Osteoblast (primary cell): ENCODE measurements at regions not wholly inside any gene's neighbourhood (a gene's known extent, or its start where the extent isn't known, plus 50 kb on each side); places are given as distances from the start of the nearest gene placed in this dataset.
A peak's percentile ranks its signal among the peaks of the same experiment; 100 is the strongest.
"Not testable (repeated sequence)": the region's sequence is repeated elsewhere in the genome, so short reads cannot be mapped to it uniquely, and the experiment has no call there.

Experiments
- DNase-seq: peaks from one replicate; pipeline ENCODE4 v3.0.0; 2011; ENCODE audit warnings: low spot score, mixed read lengths; ENCODE audit not compliant: insufficient read length; ENCODE audit errors: missing footprints
- H2AFZ ChIP-seq: 2 replicates; pipeline ENCODE4 v1.6.0; 2011; ENCODE audit warnings: mild to moderate bottlenecking, low read length
- H3K27ac ChIP-seq: 2 replicates; pipeline ENCODE4 v1.5.1; 2011; ENCODE audit warnings: mild to moderate bottlenecking, low read depth, low read length, moderate library complexity
- H3K27me3 ChIP-seq: 2 replicates; pipeline ENCODE4 v1.6.0; 2012; ENCODE audit warnings: mild to moderate bottlenecking, control low read depth, inconsistent platforms, low read length, moderate library complexity; ENCODE audit not compliant: insufficient read depth
- H3K36me3 ChIP-seq: 2 replicates; pipeline ENCODE4 v1.5.1; 2011; ENCODE audit warnings: mild to moderate bottlenecking, low read length, control low read depth, moderate library complexity; ENCODE audit not compliant: insufficient read depth
- H3K4me1 ChIP-seq: 2 replicates; pipeline ENCODE4 v1.5.1; 2011; ENCODE audit warnings: mild to moderate bottlenecking, low read length, control low read depth, moderate library complexity; ENCODE audit not compliant: insufficient read depth
- H3K4me2 ChIP-seq: 2 replicates; pipeline ENCODE4 v1.6.0; 2011; ENCODE audit warnings: mild to moderate bottlenecking, low read length; ENCODE audit not compliant: insufficient read depth
- H3K4me3 ChIP-seq: fragments of 200-600 bp; sonication (generic); 3 replicates; pipeline ENCODE4 v1.5.1; 2012; ENCODE audit warnings: mild to moderate bottlenecking, low read length, inconsistent platforms; ENCODE audit not compliant: insufficient read depth
- H3K79me2 ChIP-seq: 2 replicates; pipeline ENCODE4 v1.6.0; 2012; ENCODE audit warnings: mild to moderate bottlenecking, low read length, control low read depth, inconsistent platforms; ENCODE audit not compliant: insufficient read depth
- H3K9me3 ChIP-seq: 2 replicates; pipeline ENCODE4 v1.5.1; 2011; ENCODE audit warnings: low read depth, low read length, control low read depth
- H4K20me1 ChIP-seq: 2 replicates; pipeline ENCODE4 v1.6.0; 2012; ENCODE audit warnings: mild to moderate bottlenecking, low read length, control low read depth; ENCODE audit not compliant: insufficient read depth
- CTCF ChIP-seq: IDR thresholded peaks from 2 replicates; pipeline ENCODE4 v1.5.1; 2011; ENCODE audit warnings: mild to moderate bottlenecking, low read depth, low read length, moderate library complexity; ENCODE audit errors: extremely low read depth

- no peak overlapping the region for H3K4me2 ChIP-seq
These were observed 373.9 kb downstream of the BRD1 start for GRCh38 chr22:49453771-49454170.

GRCh38 chr22:49453019-49453418 is 374.7 kb downstream of the BRD1 start:
- H3K4me2 ChIP-seq, H4K20me1 ChIP-seq, H3K27me3 ChIP-seq, H3K36me3 ChIP-seq, DNase-seq, H3K27ac ChIP-seq, H3K4me1 ChIP-seq, H2AFZ ChIP-seq, H3K79me2 ChIP-seq, H3K9me3 ChIP-seq, H3K4me3 ChIP-seq: not testable (repeated sequence)

More at GRCh38 chr22:49453771-49454170, 373.9 kb downstream of the BRD1 start:
- Histone ChIP-seq H3K27me3 (no peaks in the 10 kb centered on the region), H3K9me3 (no peaks in the 10 kb centered on the region), H3K79me2 (no peaks in the 10 kb centered on the region), H3K4me1 (no peaks in the 10 kb centered on the region), H3K36me3 (no peaks in the 10 kb centered on the region), H4K20me1 (no peaks in the 10 kb centered on the region), H3K27ac (no peak overlapping the region), H2AFZ (no peak overlapping the region), H3K4me3 (no peak overlapping the region)
- TF ChIP-seq CTCF: no peak
- DNase-seq: peak; percentile 55

- Histone ChIP-seq H3K4me3 (no peak overlapping the region), H3K27me3 (no peaks in the 10 kb centered on the region), H3K79me2 (no peaks in the 10 kb centered on the region), H2AFZ (no peak overlapping the region), H3K4me1 (no peaks in the 10 kb centered on the region), H3K36me3 (no peaks in the 10 kb centered on the region), H3K27ac (no peak overlapping the region), H4K20me1 (no peaks in the 10 kb centered on the region), H3K4me2 (no peak overlapping the region), H3K9me3 (no peaks in the 10 kb centered on the region)
- no peak for TF ChIP-seq CTCF
- DNase-seq: peak; percentile 50
These were observed 375.2 kb downstream of the BRD1 start for GRCh38 chr22:49452362-49452946.

GRCh38 chr22:49451070-49451840 is 376.4 kb downstream of the BRD1 start:
- Histone ChIP-seq H3K27ac (no peak overlapping the region), H3K4me3 (no peak overlapping the region), H2AFZ (no peak overlapping the region), H3K79me2 (no peaks in the 10 kb centered on the region), H4K20me1 (no peaks in the 10 kb centered on the region), H3K9me3 (no peaks in the 10 kb centered on the region), H3K4me2 (no peak overlapping the region), H3K4me1 (no peaks in the 10 kb centered on the region), H3K36me3 (no peaks in the 10 kb centered on the region), H3K27me3 (no peaks in the 10 kb centered on the region)
- TF ChIP-seq CTCF: no peak
- peak; percentile 65 for DNase-seq
